RPMI7951 (cell line): ENCODE measurements at regions not wholly inside any gene's neighbourhood (a gene's known extent, or its start where the extent isn't known, plus 50 kb on each side); places are given as distances from the start of the nearest gene placed in this dataset.
"Not testable (repeated sequence)": the region's sequence is repeated elsewhere in the genome, so short reads cannot be mapped to it uniquely, and the experiment has no call there.

ENCODE experiments used
- DNase-seq: peaks from one replicate; pipeline ENCODE4 v3.0.0-alpha.2; 2012; ENCODE audit warnings: low read depth

DNA sequence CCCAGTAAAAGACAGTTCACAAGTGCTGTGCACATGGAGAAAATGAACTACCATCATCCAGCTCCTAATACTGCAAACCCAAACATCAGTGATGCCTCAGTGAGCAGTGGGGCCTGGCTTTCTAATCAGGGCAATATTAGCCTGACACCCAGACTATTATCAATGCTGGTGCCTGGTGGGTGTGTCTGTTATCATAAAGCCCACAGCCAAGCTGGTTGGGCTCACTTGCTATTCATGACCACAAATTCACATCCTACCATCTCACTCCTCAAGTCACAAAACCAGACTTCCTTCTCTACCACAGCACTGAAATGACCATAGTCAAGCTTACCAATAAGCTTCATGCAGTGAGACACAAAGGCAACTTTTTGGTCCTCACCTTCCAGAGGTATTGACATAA lies 180.8 kb upstream of the PLN start:
- DNase-seq, result no peak

DNA sequence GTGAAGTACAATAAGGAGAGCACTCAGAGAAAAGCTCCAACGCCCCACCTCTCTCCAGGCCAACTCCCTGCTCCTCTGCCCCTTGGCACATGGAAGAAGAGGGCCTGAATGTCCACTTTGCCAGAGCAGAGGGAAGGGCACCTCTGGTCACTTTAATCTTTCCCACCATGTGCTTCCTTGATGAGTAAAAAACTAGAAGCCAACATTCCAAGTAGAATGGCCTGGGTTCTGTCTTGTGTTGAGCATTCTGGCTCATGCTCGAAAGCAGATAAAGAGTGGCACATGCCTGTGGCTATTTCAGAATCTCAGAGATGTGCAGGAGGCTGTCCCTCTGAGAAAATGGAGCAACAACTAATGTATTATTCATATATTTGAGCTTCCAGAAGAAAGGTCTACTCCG lies 177.4 kb upstream of the PLN start:
- no peak for DNase-seq

DNA sequence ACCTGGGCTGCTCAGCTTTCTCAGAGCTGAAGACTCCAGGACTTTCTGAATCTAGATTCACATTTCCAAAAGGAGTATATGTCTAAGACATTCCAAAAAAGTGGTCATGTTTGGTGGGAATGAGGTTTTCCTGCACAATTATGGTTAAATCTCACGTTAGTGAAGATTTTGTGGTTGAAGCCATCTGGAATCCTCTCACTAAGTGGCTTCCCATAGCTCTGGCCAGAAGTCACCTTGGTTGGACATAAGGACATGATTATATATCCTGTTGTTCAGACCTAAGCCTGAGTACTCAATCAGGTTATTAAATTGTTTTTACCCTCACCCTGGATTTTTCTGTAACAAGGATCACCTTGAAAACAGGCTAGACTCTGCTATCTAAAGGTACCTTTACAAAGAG lies 176.1 kb upstream of the PLN start:
- peak; percentile 63 for DNase-seq

DNA sequence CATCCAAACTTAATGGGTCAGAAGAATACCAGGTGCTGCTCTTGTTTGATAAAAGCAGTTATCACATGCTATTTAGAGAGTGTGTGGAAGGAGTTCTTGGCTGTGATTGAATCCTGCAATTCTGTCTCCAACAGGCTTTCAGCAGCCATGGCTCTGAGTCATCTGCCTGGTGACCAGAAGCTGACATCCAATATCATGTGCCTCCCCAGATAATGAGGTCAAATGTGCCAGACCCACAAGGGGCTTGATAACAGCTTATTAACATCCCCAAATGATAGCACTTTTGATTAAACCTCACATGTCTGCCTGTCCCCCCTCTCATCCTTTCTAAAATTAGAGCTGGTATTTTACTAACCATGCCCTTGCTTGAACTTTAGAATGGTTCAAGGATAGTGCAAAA lies 175.7 kb upstream of the PLN start:
- DNase-seq, result peak; percentile 48

- DNase-seq, result no peak
Measured at GRCh38 chr6:118377711-118378414, 170.2 kb upstream of the PLN start.

DNA sequence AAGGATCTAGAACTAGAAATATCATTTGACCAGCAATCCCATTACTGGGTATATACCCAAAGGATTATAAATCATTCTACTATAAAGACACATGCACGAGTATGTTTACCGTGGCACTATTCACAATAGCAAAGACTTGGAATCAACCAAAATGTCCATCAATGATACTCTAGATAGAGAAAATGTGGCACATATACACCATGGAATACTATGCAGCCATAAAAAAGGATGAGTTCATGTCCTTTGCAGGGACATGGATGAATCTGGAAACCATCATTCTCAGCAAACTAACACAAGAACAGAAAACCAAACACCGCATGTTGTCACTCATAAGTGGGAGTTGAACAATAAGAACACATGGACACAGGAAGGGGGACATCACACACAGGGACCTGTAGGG lies 167.5 kb upstream of the PLN start:
- not testable (repeated sequence) for DNase-seq

- no peak for DNase-seq
Measured at GRCh38 chr6:118382126-118382525, 166.0 kb upstream of the PLN start.

- DNase-seq, result peak; percentile 13
Measured at GRCh38 chr6:118383924-118384323, 164.2 kb upstream of the PLN start.

DNA sequence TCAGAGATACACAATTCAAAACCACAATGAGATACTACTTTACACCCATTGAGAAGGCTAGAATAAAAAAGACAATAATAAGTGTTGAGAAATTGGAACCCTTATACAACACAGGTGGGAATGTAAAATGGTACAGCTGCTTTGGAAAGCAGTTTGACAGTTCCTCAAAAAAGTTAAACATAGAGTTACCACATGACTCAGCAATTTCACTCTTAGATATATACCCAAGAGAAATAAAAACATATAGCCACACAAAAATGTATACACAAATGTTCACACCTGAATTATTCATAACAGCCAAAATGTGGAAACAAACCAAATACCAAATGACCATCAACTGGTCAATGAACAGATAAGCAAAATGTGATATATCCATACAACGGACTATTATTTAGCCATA lies 161.1 kb upstream of the PLN start:
- DNase-seq, result no peak

- DNase-seq, result peak; percentile 90
Measured at GRCh38 chr6:118387921-118388701, 160.0 kb upstream of the PLN start.

DNA sequence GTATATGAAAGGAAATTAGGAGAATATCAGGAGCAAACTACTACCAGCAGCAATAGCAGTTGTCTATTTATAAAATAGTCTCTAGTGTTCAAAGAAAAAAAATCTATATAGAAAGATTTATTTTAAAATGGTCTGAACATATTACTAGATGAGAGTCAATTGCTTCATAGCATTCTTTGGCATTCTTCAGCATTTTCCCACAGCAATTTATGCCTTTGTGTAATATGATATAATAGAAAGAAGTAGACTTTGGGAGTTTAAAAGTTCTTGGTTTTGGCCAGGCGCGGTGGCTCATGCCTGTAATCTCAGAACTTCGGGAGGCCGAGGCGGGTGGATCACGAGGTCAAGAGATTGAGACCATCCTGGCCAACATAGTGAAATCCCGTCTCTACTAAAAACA lies 157.0 kb upstream of the PLN start:
- DNase-seq, result no peak

DNA sequence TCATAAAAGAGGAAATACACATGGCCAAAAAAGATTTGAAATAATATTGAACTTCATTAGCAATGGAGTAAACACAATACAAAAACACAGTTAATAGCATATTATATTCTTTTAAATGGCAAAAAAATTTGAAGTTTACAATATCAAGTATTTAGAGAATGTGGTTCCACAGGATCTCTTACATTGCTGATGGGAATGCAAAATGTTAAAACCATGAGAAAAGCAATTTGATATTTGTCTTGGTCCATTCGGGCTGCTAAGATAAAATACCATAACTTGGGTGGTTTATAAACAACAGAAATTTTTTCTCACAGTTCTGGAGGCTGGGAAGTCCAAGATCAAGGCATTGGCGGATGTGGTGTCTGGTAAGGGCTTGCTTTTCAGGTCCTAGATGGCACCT lies 154.0 kb upstream of the PLN start:
- DNase-seq, result no peak

GRCh38 chr6:118396969-118397368 lies 151.1 kb upstream of the PLN start:
- DNase-seq, result no peak

DNA sequence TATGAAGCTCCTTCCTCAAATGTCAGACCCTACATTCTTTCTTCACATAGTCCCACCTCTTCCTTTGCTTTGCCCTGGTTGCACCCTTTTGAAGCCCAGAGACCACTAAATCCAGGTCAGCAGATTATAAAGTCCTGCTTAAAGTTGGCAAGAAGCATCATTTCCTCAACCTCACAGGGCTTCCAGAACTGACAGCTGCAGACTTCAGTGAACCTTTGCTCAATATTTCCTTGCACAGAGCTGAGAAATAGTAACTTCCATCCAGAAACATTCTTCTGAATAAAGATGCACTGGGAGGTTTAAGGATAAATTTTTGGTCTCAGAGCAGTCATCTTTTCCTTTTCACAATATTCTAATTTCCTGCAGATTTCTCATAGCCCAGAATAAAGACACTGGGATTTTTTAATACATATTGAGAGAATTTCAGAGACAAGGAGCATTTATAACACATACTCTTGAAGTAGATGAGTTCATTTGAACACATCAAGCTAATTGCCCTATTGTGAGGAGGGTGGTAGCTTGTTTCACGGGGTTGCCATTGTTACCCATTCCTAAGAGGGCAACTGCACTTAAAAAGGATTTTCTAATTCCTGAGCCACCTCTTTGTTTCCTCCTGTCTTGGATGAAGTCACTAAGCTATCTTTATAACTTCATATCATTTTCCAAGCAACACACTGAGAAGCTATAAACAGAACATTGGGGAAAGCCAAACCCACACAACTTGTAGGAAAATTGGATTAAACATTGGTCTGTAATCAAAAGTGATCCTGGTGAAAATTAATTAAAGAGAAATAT lies 150.2 kb upstream of the PLN start:
- no peak for DNase-seq

- no peak for DNase-seq
Measured at GRCh38 chr6:118400098-118400497, 148.0 kb upstream of the PLN start.

GRCh38 chr6:118400582-118400981 lies 147.5 kb upstream of the PLN start:
- peak; percentile 10 for DNase-seq

DNA sequence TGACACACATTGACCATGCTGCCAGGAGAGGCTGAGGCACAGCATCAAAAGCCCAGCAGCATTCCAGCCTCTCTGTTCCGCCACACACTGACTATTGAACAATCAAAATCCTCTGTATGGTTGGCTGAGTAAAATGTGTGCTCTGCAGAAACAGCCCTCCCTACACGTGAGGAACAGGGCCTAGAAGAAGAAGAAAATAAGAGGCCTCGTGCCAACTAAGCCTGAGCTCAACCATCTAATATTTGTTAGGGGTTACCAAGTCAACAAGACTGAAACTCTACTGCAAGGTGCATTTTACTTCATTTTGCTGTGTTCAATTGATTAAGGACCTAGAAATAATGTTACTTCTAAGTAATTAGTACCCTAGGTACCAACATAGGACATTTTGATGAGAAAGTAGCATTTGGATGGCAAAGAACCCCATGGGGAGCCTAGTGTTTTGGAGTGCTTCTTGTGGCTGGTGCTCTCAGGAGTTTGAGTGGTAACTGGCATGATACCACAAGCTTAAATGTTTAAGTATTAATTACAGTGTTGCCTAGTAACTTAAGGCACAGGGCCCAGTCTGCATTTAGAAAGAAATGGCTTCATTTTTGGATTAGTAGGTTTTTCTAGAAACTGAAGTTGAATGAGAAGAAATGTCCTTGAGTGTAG lies 146.6 kb upstream of the PLN start:
- no peak for DNase-seq

DNA sequence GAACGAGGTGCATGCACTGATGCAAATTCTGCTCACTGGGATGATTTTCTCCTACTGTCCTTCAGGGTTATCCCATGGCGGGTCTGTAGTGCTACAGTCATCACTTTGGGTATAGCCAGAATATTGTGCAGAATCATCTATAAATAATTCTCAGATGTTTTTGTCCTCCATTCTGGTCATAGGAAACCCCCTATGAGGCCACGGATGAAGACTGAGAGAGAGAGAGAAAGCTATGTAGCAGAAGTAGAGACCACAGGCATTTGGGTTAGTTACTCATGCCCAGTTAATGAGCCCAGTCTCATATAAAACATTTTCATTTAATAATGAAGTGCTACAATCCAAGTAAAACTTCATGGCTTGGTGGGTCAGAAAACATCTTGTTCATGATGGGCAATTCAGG lies 145.1 kb upstream of the PLN start:
- peak; percentile 51 for DNase-seq

DNA sequence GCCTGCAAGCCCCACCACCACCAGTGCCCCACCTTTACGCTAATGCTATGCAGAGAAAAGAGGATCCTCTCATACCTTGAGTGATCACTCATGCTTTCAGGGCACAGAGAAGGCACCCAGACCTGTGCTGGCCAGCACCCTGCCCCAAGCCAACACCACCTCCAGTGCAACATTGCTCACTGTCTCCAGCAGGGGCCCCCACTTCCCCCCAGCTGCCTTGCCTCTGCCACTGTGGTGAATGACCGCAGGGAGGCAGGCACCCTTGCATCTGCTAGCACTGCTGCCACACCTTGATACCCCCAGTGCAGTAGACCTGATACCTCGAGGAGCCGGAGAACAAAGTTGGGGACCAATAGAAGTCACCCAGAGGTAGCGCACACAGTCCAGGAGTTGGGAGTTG lies 139.2 kb upstream of the PLN start:
- no peak for DNase-seq

DNA sequence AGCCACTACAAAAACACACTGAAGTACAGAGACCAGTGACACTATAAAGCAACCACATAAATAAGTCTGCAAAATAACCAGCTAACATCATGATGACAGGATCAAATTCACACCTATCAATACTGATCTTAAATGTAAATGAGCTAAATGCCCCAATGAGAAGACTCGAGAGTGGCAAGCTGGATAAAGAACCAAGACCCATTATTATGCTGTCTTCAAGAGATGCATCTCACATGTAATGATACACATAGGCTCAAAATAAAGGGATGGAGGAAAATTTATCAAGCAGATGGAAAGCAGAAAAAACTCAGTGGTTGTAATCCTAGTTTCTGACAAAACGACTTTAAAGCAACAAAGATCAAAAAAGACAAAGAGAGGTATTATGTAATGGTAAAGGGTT lies 138.1 kb upstream of the PLN start:
- DNase-seq, result no peak
